HEK293T (cell line): ENCODE measurements at regions not wholly inside any gene's neighbourhood (a gene's known extent, or its start where the extent isn't known, plus 50 kb on each side); places are given as distances from the start of the nearest gene placed in this dataset.

Experiments
- CTCF ChIA-PET: fragments of 350-600 bp; formaldehyde crosslinking; extraction: SDS; loops from one replicate; lab custom pipeline; 2021; ENCODE audit warnings: antibody characterized with exemption, inconsistent platforms; lab: Yijun Ruan, JAX
- POLR2A ChIA-PET: fragments of 350-600 bp; formaldehyde crosslinking; extraction: SDS; loops from one replicate; lab custom pipeline; 2020; ENCODE audit warnings: antibody characterized with exemption, inconsistent platforms; lab: Yijun Ruan, JAX
- DNase-seq: peaks from one replicate; pipeline ENCODE4 v3.0.0; 2012; ENCODE audit warnings: mixed read lengths; ENCODE audit errors: extremely low spot score
- ARNT ChIP-seq: fragments of 450-650 bp; IDR thresholded peaks from 2 replicates; pipeline ENCODE4 v1.6.1; 2017; ENCODE audit warnings: mild to moderate bottlenecking
- BHLHE40 ChIP-seq: fragments of 450-650 bp; IDR thresholded peaks from 2 replicates; pipeline ENCODE4 v1.6.1; 2016; ENCODE audit warnings: mild to moderate bottlenecking, moderate library complexity, borderline replicate concordance
- CTBP1 ChIP-seq: fragments of 450-650 bp; IDR thresholded peaks from 2 replicates; pipeline ENCODE4 v1.6.1; 2016; ENCODE audit warnings: borderline replicate concordance
- ELF4 ChIP-seq: fragments of 450-650 bp; IDR thresholded peaks from 2 replicates; pipeline ENCODE4 v1.6.1; 2017; ENCODE audit warnings: antibody characterized with exemption
- FOXA1 ChIP-seq: fragments of 450-650 bp; IDR thresholded peaks from 2 replicates; pipeline ENCODE4 v1.6.1; 2016; ENCODE audit warnings: mild to moderate bottlenecking
- FOXK2 ChIP-seq: fragments of 450-650 bp; IDR thresholded peaks from 2 replicates; pipeline ENCODE4 v1.6.1; 2016; ENCODE audit warnings: mild to moderate bottlenecking
- FOXM1 ChIP-seq: fragments of 450-650 bp; IDR thresholded peaks from 2 replicates; pipeline ENCODE4 v1.6.1; 2017; ENCODE audit warnings: mild to moderate bottlenecking, borderline replicate concordance
- HDGF ChIP-seq: fragments of 450-650 bp; IDR thresholded peaks from 2 replicates; pipeline ENCODE4 v1.6.1; 2017; ENCODE audit warnings: antibody characterized with exemption, borderline replicate concordance
- L3MBTL2 ChIP-seq: fragments of 450-650 bp; conservative IDR thresholded peaks from 2 replicates; pipeline ENCODE4 v1.6.1; 2016; ENCODE audit warnings: mild to moderate bottlenecking
- LEF1 ChIP-seq: fragments of 450-650 bp; IDR thresholded peaks from 2 replicates; pipeline ENCODE4 v1.6.1; 2017; ENCODE audit warnings: mild to moderate bottlenecking, borderline replicate concordance
- NFRKB ChIP-seq: fragments of 450-650 bp; IDR thresholded peaks from 2 replicates; pipeline ENCODE4 v1.6.1; 2016; ENCODE audit warnings: mild to moderate bottlenecking, moderate library complexity
- SP1 ChIP-seq: fragments of 450-650 bp; IDR thresholded peaks from 2 replicates; pipeline ENCODE4 v1.6.1; 2017
- SUZ12 ChIP-seq: fragments of 450-650 bp; IDR thresholded peaks from 2 replicates; pipeline ENCODE4 v1.6.1; 2016; ENCODE audit warnings: mild to moderate bottlenecking
- TARDBP ChIP-seq: fragments of 450-650 bp; IDR thresholded peaks from 2 replicates; pipeline ENCODE4 v1.6.1; 2016
- ZNF384 ChIP-seq: fragments of 450-650 bp; IDR thresholded peaks from 2 replicates; pipeline ENCODE4 v1.6.1; 2016
- TF ChIP-seq, protein P1 (sequence below): fragments of 450-650 bp; IDR thresholded peaks from 2 replicates; pipeline ENCODE4 v1.6.1; 2016

GRCh38 chr2:118356051-118356450 is 267.8 kb downstream of the INSIG2 start:
- ChIA-PET CTCF (no interaction called here), POLR2A (no interaction called here)
- TF ChIP-seq ZNF384 (no peak), ELF4 (no peak), TARDBP (no peak), SUZ12 (no peak), FOXM1 (no peak), L3MBTL2 (no peak), CTBP1 (no peak), SP1 (no peak)
- DNase-seq, result no peak

- ChIA-PET POLR2A (no interaction called here), CTCF (no interaction called here)
- no peak for DNase-seq
- TF ChIP-seq SUZ12 (no peak), BHLHE40 (no peak), ARNT (no peak), HDGF (no peak), TARDBP (no peak), SP1 (no peak), L3MBTL2 (no peak), FOXM1 (no peak), ELF4 (no peak), LEF1 (no peak), FOXK2 (no peak), FOXA1 (no peak)
- TF ChIP-seq, protein P1, sequence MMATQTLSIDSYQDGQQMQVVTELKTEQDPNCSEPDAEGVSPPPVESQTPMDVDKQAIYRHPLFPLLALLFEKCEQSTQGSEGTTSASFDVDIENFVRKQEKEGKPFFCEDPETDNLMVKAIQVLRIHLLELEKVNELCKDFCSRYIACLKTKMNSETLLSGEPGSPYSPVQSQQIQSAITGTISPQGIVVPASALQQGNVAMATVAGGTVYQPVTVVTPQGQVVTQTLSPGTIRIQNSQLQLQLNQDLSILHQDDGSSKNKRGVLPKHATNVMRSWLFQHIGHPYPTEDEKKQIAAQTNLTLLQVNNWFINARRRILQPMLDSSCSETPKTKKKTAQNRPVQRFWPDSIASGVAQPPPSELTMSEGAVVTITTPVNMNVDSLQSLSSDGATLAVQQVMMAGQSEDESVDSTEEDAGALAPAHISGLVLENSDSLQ, result no peak
These were observed 263.5 kb downstream of the INSIG2 start for GRCh38 chr2:118351796-118352195.

GRCh38 chr2:118350621-118351020 is 262.4 kb downstream of the INSIG2 start:
- POLR2A ChIA-PET, result no interaction called here
- CTCF ChIA-PET, result no interaction called here
- DNase-seq, result no peak
- no peak for TF ChIP-seq ARNT
- TF ChIP-seq L3MBTL2, result no peak
- no peak for TF ChIP-seq LEF1
- TF ChIP-seq TARDBP, result no peak
- TF ChIP-seq SP1, result no peak

DNA sequence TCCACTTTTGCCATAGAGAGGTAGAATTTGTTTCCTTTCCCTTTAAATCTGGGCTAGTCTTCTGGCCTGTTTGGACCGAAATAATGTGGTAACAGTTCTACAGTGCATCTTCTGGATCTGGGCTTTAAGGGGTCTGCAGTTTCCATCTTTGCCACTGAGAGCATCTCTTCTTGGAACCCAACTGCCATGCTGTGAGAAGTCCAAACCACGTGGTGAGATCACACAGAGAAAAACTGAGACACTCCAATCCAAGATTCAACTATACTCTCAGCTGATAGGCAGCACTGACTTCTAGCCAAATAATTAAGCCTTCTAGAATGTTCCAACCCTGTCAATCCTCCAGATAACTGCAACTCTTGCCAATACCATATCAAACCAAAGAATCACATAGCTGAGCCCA is 261.1 kb downstream of the INSIG2 start:
- ChIA-PET POLR2A (no interaction called here), CTCF (no interaction called here)
- TF ChIP-seq ELF4, result no peak
- no peak for TF ChIP-seq CTBP1
- no peak for TF ChIP-seq FOXK2
- no peak for TF ChIP-seq SUZ12
- TF ChIP-seq BHLHE40, result no peak
- no peak for TF ChIP-seq ARNT
- no peak for TF ChIP-seq ZNF384
- no peak for DNase-seq

DNA sequence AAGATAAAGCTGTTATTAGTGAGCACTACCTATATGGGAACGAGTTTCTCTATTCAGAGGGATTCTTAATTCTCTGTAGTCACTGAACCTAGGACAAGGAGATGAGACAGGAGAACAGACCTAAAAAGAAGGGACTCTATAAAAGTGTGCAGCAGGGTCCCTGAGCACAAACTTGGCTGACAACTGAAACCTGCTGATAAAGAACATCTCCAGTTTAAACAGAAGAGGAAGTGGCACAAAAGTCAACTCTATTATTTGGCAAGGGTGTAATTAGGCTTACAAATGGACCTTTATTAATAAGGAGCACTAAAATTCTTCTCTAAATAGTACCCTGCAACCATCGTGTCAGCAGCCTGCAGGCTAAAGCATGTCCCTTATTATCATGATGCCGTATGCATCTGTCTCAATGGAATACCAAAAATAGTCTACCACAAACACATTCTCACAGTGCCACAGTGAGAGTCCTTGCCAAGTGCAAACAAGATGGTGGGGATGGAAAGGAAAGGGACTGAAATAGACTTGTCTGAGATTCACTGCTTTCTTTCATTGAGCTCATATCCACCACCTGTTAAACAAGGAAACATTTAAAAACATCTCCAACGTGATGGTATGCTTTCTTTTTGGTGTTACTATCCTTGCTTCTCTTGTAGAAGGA is 260.2 kb downstream of the INSIG2 start:
- CTCF ChIA-PET, result no interaction called here
- DNase-seq, result no peak

DNA sequence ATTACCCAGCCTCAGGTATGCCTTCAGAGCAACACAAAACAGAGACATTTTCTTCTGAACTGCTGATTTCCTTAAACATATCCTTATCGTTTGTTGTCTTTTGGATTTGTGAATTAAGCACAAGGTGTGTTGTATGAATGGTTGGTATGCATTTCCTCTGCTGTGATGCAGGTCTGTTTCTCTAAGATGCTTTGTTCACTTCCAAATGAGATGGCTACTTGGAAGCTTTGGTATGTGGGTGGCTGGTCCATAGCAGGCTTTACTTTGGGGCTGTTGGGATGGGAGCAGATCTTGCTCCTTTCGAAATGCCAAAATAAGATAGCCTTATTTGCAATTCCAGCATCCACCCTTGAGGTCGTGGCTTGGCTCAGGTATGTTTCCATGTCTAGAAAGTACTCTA is 257.2 kb downstream of the INSIG2 start:
- CTCF ChIA-PET, result no interaction called here

More for the DNA sequence above, 260.2 kb downstream of the INSIG2 start:
- no peak for TF ChIP-seq FOXM1
- POLR2A ChIA-PET, result no interaction called here

GRCh38 chr2:118340103-118340502 is 251.8 kb downstream of the INSIG2 start:
- no peak for TF ChIP-seq FOXM1
- TF ChIP-seq CTBP1, result no peak
- no peak for TF ChIP-seq ARNT
- no peak for TF ChIP-seq ELF4
- no peak for TF ChIP-seq FOXK2
- no peak for TF ChIP-seq SP1
- TF ChIP-seq BHLHE40, result no peak
- no peak for TF ChIP-seq ZNF384
- no peak for TF ChIP-seq TARDBP
- no peak for TF ChIP-seq FOXA1
- TF ChIP-seq HDGF, result no peak
- TF ChIP-seq, protein P1, result no peak
- TF ChIP-seq NFRKB, result no peak
- TF ChIP-seq L3MBTL2, result no peak
- no peak for TF ChIP-seq SUZ12
- no peak for TF ChIP-seq LEF1
- CTCF ChIA-PET, result no interaction called here
- DNase-seq, result no peak
- POLR2A ChIA-PET, result no interaction called here

More for the DNA sequence above, 257.2 kb downstream of the INSIG2 start:
- no peak for DNase-seq
- TF ChIP-seq SUZ12 (no peak), ARNT (no peak), FOXA1 (no peak), BHLHE40 (no peak), ZNF384 (no peak)
- POLR2A ChIA-PET, result no interaction called here

- no peak for DNase-seq
- POLR2A ChIA-PET, result no interaction called here
- CTCF ChIA-PET, result no interaction called here
- no peak for TF ChIP-seq LEF1
- TF ChIP-seq ELF4, result no peak
- no peak for TF ChIP-seq CTBP1
- TF ChIP-seq HDGF, result no peak
- no peak for TF ChIP-seq TARDBP
- no peak for TF ChIP-seq SUZ12
- TF ChIP-seq FOXK2, result no peak
- TF ChIP-seq FOXA1, result no peak
- TF ChIP-seq L3MBTL2, result no peak
- TF ChIP-seq, protein P1, result no peak
- TF ChIP-seq ZNF384, result no peak
- no peak for TF ChIP-seq NFRKB
These were observed 251.1 kb downstream of the INSIG2 start for GRCh38 chr2:118339386-118339785.
